22Rv1 (cell line): ENCODE measurements at regions not wholly inside any gene's neighbourhood (a gene's known extent, or its start where the extent isn't known, plus 50 kb on each side); places are given as distances from the start of the nearest gene placed in this dataset.

Experiments used
- H3K27ac ChIP-seq: fragments of 450-650 bp; 2 replicates; pipeline ENCODE4 v1.5.1; 2017
- ZFX ChIP-seq: fragments of 450-650 bp; IDR thresholded peaks from 2 replicates; pipeline ENCODE4 v1.6.1; 2017; ENCODE audit warnings: antibody characterized with exemption, borderline replicate concordance
- TF ChIP-seq, protein P1 (sequence below): fragments of 450-650 bp; IDR thresholded peaks from 2 replicates; pipeline ENCODE4 v1.5.1; 2017; ENCODE audit warnings: mild to moderate bottlenecking

DNA sequence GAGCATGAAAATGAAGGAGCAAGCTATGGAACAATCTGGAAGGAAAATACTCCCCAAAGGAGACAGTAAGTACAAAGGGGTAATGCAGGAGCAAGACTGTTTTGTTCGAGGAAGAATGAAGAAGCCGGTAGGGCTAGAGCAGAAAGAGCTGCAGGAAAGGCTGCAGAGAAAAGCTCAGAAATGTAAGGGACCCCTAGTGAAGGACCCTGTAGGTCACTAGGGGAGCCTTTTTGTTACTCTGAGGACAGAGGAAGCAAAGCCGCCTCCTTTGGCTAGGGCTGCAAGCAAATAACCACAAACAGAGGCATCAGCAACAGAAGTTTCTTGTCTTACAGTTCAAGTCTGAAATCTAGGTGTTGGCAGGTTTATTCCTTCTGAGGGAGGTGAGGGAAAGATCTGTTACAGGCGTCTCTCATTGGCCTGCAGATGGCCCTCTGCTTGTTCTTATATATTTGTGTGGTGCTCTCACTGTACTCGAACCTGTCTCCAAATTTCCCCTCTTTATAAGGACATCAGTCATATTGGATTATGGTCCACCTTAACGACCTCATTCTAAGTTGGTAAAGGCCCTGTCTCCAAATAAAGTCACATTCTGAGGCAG is 362.3 kb downstream of the COG6 start:
- no peak overlapping the region for H3K27ac ChIP-seq
- TF ChIP-seq, protein P1, sequence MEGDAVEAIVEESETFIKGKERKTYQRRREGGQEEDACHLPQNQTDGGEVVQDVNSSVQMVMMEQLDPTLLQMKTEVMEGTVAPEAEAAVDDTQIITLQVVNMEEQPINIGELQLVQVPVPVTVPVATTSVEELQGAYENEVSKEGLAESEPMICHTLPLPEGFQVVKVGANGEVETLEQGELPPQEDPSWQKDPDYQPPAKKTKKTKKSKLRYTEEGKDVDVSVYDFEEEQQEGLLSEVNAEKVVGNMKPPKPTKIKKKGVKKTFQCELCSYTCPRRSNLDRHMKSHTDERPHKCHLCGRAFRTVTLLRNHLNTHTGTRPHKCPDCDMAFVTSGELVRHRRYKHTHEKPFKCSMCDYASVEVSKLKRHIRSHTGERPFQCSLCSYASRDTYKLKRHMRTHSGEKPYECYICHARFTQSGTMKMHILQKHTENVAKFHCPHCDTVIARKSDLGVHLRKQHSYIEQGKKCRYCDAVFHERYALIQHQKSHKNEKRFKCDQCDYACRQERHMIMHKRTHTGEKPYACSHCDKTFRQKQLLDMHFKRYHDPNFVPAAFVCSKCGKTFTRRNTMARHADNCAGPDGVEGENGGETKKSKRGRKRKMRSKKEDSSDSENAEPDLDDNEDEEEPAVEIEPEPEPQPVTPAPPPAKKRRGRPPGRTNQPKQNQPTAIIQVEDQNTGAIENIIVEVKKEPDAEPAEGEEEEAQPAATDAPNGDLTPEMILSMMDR: no peak
- TF ChIP-seq ZFX: no peak

DNA sequence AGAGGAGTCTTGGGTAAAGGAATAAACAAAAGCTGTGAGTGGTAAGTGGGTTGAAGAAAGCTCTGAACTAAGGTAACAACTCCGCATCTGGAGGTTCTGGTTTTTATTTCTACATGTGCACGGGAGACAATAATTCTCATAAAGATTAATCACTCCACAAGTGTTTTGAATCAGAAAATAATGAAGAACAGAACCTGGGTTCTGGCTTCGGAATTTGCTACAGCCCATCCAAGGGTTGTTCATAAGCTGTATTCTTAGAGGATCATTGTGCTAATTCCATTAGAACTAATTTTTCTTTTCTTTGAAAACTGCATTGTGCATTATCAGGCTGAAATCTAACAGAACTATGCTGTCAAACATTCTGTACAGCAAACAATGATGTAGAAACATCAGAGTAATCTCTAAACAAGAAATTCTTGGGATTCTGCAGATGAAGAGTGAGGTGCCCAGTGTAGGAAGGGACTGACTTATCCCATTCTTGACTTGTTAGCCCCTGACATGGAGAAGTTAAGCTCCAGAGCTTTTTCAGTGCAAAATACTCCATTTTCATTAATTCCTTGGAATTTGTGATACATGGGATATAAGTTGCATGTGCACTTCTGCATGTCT is 368.2 kb downstream of the COG6 start:
- H3K27ac ChIP-seq: no peak overlapping the region
- TF ChIP-seq, protein P1: no peak
- TF ChIP-seq ZFX: no peak

DNA sequence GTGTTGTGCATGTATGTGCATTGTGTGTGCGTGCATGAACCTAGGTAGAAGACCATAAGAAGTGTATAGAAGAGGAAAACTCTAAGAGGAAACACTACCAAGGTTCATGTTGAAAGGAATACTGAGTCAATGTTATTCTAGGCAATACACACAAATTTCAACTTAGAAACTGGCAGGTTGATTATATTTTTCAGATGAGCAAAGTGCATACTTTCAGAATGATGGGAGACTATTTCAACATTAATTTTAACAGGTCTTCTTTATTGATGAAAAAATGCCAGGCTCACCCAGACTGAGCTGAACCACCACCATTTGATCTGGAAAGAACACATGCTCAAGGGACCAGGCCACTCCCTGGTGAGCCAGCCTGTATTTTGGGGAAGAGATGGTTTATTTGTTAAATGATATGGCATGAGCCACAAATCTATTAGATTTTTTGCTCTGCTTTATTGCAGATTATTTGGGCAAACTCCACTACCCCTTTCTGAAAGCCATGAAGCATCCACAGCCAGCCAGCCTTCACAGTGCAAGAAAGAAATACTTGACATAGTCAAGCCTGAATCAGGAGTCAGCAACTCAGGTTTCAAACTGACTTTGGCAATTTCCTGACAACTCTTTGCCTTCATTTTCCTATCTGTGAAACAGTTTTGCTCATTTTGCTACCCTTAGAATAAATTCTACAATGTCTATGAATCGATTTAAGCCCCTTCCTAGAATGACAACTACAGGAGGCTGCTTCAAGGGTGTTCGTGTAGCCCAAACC is 368.9 kb downstream of the COG6 start:
- no peak for TF ChIP-seq ZFX
- TF ChIP-seq, protein P1: no peak
- H3K27ac ChIP-seq: no peak overlapping the region

DNA sequence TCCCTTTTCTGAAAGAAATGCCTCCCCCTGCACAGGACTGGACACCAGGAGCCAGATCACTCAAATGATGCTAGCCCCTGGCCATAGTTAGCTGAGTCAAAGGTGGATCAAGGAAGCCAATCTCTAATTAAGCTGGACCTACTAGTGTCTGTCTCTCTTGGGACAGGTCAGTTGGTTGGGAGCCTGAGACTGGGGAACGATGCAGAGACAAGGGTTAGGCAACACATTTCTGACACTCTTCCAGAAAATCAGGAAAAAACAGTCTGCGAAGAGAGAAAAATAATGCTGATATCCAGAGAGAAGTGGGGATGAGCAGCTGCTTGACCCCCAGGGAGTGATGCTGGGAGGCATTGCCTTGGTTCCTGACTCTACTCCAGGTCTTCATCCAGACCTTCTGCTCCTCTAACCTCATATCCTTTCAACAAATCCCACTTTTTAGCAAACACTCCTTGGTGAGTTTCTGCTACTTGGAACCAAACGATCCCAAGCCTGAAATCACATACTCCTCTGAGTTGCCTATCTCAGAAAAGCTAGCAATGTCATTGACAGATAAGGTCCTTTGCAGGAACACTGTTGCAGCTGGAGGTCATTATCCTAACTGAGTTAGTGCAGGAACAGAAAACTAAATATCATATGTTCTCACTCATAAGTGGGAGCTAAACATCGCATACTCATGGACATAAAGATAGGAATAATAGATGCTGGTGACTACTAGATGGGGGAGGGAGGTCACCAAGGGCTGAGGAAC is 369.7 kb downstream of the COG6 start:
- TF ChIP-seq ZFX: no peak
- TF ChIP-seq, protein P1: no peak
- H3K27ac ChIP-seq: no peak overlapping the region

DNA sequence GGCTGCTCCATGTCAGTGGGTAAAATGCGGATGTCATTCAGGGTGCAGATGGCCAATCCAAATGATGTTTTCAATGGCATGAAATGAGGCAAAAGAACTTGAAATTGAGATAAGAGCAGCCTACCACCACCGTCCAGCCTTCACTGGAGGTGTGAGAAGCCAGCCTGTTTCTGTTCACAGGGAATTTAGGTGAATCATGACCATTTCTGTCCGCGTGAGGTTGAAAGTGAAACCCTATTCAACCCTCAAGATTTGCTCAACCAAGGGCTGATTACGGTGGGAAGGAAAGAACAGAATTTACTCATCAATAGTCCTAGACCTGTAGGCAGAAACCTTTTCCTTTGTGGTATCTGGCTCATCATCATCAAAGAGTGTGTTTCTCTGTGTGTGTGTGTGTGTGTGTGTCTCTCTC is 370.7 kb downstream of the COG6 start:
- TF ChIP-seq, protein P1: no peak
- TF ChIP-seq ZFX: no peak
- no peak overlapping the region for H3K27ac ChIP-seq

DNA sequence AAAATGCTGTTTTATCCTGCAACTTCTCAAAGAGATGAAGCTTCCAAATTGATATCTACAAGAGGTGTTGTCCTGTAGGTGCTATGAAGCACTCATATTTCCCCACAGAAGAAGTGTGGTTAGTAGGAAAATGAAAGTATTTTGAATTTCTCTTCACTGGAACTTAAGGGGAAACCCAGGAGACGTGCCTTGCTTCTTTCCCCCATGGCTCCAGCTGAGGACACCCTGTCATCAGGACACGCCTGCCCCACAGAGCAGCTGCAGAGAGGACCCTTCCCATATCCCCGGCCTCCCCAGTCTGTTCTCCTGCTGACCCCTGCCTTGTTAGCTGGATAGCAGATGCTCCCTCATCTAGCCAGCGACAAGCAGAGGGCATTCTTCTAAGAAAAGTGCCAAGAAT is 371.3 kb downstream of the COG6 start:
- TF ChIP-seq, protein P1: no peak
- TF ChIP-seq ZFX: no peak
- no peak overlapping the region for H3K27ac ChIP-seq

DNA sequence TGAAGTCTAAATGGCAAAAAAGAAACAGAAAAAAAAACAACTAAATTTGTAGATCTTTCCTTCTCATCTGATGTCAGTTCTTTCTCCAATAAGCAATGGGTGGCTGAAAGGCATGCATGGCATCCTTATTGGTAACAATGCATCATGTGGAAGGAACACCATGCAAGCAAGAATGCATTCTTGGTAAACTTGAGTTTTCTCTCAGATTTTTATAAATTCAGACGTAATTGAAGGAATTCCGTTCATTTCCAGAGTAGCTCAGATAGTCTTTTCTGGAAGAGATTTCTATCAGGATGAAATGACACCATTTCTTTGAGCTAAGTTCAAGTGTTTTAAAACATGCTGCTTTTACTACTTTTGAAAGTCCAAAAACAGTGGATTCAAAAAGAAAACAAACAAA is 373.0 kb downstream of the COG6 start:
- TF ChIP-seq, protein P1: no peak
- no peak for TF ChIP-seq ZFX

More for the DNA sequence above, 373.0 kb downstream of the COG6 start:
- no peak overlapping the region for H3K27ac ChIP-seq
